ENCODE measurements at regions not wholly inside any gene's neighbourhood (a gene's known extent, or its start where the extent isn't known, plus 50 kb on each side); places are given as distances from the start of the nearest gene placed in this dataset.
"Not testable (repeated sequence)": the region's sequence is repeated elsewhere in the genome, so short reads cannot be mapped to it uniquely, and the experiment has no call there.

- DNase-seq, result no peak
Observed at GRCh38 chr10:45199205-45199740, 116.1 kb downstream of the OR13A1 start.

DNA sequence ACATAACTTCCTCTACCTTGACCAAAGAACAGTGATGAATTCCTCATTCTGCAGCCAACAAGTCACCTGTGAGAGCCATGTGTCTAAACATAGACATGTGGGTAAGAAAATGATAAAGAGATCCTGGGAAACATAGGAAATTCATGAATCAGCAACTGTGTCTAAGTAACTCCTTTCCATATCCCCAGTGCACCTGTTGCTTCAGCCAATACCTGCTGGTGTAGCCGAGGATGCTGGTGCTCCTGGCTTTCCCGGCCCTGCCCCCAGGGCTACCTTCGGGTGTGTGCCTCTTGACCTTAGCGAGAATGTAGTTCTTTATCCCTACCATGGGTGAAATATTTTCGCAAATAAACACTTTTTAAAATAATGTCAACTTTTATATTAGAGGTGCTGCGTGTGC, 114.1 kb downstream of the OR13A1 start:
- DNase-seq, result no peak

- no peak for DNase-seq
Observed at GRCh38 chr10:45202242-45202641, 113.2 kb downstream of the OR13A1 start.

- DNase-seq, result no peak
Observed at GRCh38 chr10:45204954-45205775, 110.2 kb downstream of the OR13A1 start.

DNA sequence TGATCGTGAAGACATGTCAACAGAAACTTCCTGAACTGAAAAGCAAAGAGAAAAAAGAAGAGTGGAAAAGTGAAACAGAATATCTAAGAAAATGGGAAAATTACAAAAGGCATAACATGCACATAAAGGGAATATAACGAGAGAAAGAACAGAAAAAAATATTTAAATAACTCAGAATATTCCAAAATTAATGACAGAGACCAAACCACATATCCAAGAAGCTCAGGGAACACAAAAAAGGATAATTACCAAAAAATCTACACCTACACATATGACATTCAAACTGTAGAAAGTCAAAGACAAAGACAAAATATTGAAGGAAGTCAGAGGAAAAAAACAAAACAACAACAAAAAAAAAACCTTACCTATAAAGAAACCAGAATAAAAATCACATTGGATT, 105.5 kb downstream of the OR13A1 start:
- no peak for DNase-seq

- DNase-seq, result no peak
Observed at GRCh38 chr10:45211576-45211975, 103.8 kb downstream of the OR13A1 start.

DNA sequence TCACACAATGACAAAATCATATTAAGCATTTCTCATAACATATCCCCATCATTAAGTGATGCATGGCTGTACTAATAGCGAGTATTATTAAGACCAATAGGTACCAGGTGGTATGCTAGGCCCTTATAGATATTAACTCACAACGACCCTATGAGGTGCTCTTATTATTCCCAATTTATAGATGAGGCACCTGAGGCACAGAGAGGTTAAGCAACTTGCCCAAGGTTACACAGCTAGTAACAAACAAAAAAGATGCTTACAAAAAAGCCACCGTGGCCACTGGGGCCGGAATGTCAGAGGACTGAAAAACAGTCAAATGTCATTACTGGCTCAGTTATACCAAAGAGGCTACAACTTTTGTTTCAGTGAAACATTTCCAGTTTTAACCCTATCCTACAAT, 96.0 kb downstream of the OR13A1 start:
- no peak for DNase-seq

DNA sequence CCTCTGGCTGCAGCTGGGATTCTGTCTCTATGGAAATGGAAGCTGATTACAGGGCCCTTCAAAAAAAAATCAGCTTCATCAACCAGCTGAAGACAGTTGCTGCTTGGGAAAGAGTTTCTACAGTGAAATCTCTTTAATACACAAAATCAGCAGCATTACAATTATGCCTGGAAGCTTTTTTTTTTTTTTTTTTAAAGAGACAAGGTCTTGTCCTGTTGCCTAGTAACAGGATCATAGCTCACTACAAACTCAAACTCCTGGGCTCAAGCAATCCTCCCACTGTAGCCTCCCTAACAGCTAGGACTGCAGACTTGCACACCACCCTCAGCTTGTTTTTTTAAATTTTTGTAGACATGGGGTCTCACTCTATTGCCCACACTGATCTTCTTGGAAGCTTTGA, 94.5 kb downstream of the OR13A1 start:
- DNase-seq, result no peak

GRCh38 chr10:45224219-45224841, 91.1 kb downstream of the OR13A1 start:
- no peak for DNase-seq

GRCh38 chr10:45227042-45227441, 88.4 kb downstream of the OR13A1 start:
- no peak for DNase-seq

- DNase-seq, result no peak
Observed at GRCh38 chr10:45227456-45227855, 88.0 kb downstream of the OR13A1 start.

DNA sequence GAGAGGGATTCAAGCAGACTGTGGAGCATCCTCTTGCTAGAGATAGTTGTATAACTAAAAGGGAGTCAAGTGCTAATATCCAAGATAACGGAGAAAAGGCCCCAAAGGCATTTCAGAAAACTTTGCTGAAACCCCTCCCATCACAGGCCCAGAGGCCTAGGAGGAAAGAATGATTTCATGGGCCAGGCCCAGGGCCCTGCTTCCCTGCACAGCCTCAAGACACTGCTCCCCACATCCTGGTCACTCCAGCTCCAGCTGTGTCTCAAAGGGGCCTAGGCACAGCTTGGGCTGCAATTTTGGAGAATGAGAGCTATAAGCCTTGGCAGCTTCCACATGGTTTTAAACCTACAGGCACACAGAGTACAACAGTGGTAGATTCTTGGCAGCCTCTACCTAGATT, 85.6 kb downstream of the OR13A1 start:
- no peak for DNase-seq

DNA sequence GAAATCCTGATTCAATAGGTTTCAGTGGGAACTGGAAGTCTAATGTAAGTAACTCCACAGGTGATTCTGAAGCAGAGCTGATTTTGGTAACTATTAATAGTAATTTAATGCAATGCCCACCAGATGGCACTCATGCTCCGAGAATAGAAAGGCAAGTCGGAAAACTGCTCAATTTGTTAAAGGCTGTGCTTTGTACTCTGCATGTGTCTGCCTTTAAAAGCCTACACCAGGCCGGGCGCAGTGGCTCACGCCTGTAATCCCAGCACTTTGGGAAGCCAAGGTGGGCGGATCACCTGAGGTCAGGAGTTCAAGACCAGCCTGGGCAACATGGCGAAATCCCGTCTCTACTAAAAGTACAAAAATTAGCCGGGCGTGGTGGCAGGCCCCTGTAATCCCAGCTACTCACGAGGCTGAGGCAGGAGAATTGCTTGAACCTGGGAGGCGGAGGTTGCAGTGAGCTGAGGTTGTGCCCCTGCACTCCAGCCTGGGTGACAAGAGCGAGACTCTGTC, 80.1 kb downstream of the OR13A1 start:
- peak; percentile 60 for DNase-seq

DNA sequence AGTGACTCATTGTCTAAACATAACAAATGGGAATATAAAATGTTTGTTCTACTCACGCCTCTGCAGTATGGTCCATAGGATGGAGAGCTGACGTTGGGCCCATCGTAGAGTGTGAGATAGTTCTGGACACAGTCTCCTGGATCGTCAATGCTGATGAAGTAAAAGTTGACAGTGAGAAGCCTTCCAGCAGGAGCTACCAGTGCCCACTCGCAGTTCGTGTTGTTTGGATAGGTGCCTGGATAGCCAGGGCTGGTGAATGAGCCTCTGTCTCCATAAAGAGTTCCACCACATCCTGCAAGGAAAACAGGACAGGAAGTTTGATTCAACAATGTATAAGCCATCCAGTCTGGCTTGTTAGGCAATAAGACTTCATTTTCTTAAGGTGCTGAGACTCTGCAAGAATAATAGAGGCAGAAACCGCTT, 79.6 kb downstream of the OR13A1 start:
- no peak for DNase-seq

DNA sequence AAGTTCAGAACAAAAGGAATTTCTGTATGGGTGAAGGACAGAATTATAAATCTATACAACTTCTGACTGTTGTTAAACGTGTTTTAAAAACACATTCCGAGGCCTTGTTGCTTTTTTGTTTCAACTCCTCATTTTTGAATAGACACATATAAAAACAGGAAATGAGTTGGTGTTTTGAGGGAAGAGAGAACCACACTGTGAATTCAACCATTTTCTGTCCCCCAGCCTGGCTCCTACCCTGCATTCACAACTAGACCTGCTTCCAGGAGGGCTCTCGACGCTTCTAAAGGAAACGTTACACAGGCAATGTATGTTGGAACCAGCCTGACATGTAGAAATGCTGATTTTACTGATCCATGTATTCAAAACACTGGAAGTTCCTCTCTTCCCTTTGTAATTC, 76.5 kb downstream of the OR13A1 start:
- DNase-seq, result no peak

- DNase-seq, result no peak
Observed at GRCh38 chr10:45239642-45240041, 75.8 kb downstream of the OR13A1 start.

- no peak for DNase-seq
Observed at GRCh38 chr10:45241865-45242520, 73.4 kb downstream of the OR13A1 start.

- no peak for DNase-seq
Observed at GRCh38 chr10:45243261-45243660, 72.1 kb downstream of the OR13A1 start.

GRCh38 chr10:45246522-45246921, 68.9 kb downstream of the OR13A1 start:
- DNase-seq, result no peak

- peak; percentile 47 to 48 for DNase-seq
Observed at GRCh38 chr10:45249978-45250693, 65.3 kb downstream of the OR13A1 start.

GRCh38 chr10:45250694-45251075, 64.7 kb downstream of the OR13A1 start:
- DNase-seq, result not testable (repeated sequence)
